HG03135 (cell line): ENCODE measurements at regions not wholly inside any gene's neighbourhood (a gene's known extent, or its start where the extent isn't known, plus 50 kb on each side); places are given as distances from the start of the nearest gene placed in this dataset.

ENCODE experiments used
- ATAC-seq: cut with Tn5 transposase; IDR thresholded peaks from one replicate; pipeline ENCODE4 v1.9.1; 2021; ENCODE audit warnings: mild to moderate bottlenecking, moderate library complexity; ENCODE audit not compliant: unreplicated experiment

- ATAC-seq = no peak
Observed at GRCh38 chrX:109926743-109927662, 75.9 kb upstream of the TMEM164 start.

- no peak for ATAC-seq
Observed at GRCh38 chrX:109927663-109928273, 75.1 kb upstream of the TMEM164 start.

GRCh38 chrX:109928596-109929335 is 74.1 kb upstream of the TMEM164 start:
- ATAC-seq = no peak

GRCh38 chrX:109931677-109932076 is 71.2 kb upstream of the TMEM164 start:
- no peak for ATAC-seq

GRCh38 chrX:109934434-109934833 is 68.5 kb upstream of the TMEM164 start:
- ATAC-seq = no peak

- ATAC-seq = no peak
Observed at GRCh38 chrX:109934935-109935334, 68.0 kb upstream of the TMEM164 start.

GRCh38 chrX:109936114-109936513 is 66.8 kb upstream of the TMEM164 start:
- no peak for ATAC-seq

- ATAC-seq = no peak
Observed at GRCh38 chrX:109936598-109936997, 66.3 kb upstream of the TMEM164 start.

GRCh38 chrX:109939498-109939897 is 63.4 kb upstream of the TMEM164 start:
- ATAC-seq = no peak

GRCh38 chrX:109940411-109940810 is 62.5 kb upstream of the TMEM164 start:
- ATAC-seq = no peak

- no peak for ATAC-seq
Observed at GRCh38 chrX:109943092-109943739, 59.7 kb upstream of the TMEM164 start.

- ATAC-seq = no peak
Observed at GRCh38 chrX:109943740-109944092, 59.2 kb upstream of the TMEM164 start.

GRCh38 chrX:109952050-109952449 is 50.9 kb upstream of the TMEM164 start:
- no peak for ATAC-seq

- ATAC-seq = peak; percentile 78
Observed at GRCh38 chrX:109952985-109953905, 49.7 kb upstream of the TMEM164 start.
